PFSK-1 (cell line): ENCODE measurements at regions not wholly inside any gene's neighbourhood (a gene's known extent, or its start where the extent isn't known, plus 50 kb on each side); places are given as distances from the start of the nearest gene placed in this dataset.

Experiments
- POLR2AphosphoS5 ChIP-seq: IDR thresholded peaks from 2 replicates; pipeline ENCODE4 v1.6.1; 2012; ENCODE audit warnings: low read depth, mild to moderate bottlenecking, control low read depth, low read length, moderate library complexity
- SIN3A ChIP-seq: IDR thresholded peaks from 2 replicates; pipeline ENCODE4 v1.6.1; 2012; ENCODE audit warnings: mild to moderate bottlenecking, low read length, moderate library complexity, borderline replicate concordance; ENCODE audit not compliant: insufficient read depth
- TAF1 ChIP-seq: IDR thresholded peaks from 2 replicates; pipeline ENCODE4 v1.6.1; 2012; ENCODE audit warnings: low read length, control low read depth, borderline replicate concordance; ENCODE audit not compliant: insufficient read depth

GRCh38 chr2:196376984-196377877, 205.9 kb upstream of the STK17B start:
- TF ChIP-seq POLR2AphosphoS5 (no peak), SIN3A (no peak), TAF1 (no peak)
